ENCODE measurements at regions not wholly inside any gene's neighbourhood (a gene's known extent, or its start where the extent isn't known, plus 50 kb on each side); places are given as distances from the start of the nearest gene placed in this dataset.
"Not testable (repeated sequence)": the region's sequence is repeated elsewhere in the genome, so short reads cannot be mapped to it uniquely, and the experiment has no call there.

GRCh38 chr13:42478531-42479156 is 95.3 kb upstream of the TNFSF11 start:
- peak in 1 of 2 donors; percentile 5 for DNase-seq

DNA sequence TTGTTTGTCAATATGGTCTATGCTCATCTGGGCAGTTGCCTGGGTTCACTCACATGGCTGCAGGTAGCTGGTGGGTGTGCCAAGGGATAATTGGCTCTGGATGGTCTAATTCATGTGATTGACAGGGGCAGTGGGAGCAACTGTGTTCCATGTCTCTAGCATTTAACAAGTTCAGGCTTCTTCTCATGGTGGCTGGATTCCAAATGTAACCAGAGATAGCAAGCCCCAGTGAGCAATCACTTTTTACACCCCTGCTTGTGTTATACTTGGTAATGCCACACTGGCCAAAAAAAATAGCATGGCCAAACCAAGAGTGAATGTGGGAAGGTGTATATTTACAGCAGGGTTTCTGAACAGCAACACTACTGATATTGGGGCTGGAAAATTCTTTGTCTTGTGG is 89.6 kb upstream of the TNFSF11 start:
- DNase-seq = no peak

- no peak for DNase-seq
Measured at GRCh38 chr13:42485272-42485671, 88.7 kb upstream of the TNFSF11 start.

GRCh38 chr13:42486711-42487198 is 87.2 kb upstream of the TNFSF11 start:
- DNase-seq = peak; percentile 18 to 24

GRCh38 chr13:42487221-42487620 is 86.7 kb upstream of the TNFSF11 start:
- DNase-seq = no peak

DNA sequence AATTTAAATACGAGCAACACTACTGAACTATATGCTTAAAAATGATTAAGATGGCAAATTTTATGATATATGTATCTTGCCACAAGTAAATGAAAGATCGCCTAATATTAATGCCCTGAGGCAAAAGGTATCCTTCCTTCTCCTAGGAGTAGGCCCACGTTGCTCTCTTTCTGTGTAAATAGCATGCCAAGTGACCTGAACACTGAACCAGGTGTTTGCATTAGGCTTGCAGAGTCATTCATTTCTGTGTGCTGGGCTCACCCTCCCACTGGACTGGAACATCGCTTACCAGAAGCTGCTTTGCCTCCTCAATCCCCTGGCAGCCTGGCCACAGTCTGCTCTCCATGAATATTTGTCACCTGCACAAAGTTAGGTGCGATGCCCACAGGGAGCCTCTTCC is 83.3 kb upstream of the TNFSF11 start:
- no peak for DNase-seq

DNA sequence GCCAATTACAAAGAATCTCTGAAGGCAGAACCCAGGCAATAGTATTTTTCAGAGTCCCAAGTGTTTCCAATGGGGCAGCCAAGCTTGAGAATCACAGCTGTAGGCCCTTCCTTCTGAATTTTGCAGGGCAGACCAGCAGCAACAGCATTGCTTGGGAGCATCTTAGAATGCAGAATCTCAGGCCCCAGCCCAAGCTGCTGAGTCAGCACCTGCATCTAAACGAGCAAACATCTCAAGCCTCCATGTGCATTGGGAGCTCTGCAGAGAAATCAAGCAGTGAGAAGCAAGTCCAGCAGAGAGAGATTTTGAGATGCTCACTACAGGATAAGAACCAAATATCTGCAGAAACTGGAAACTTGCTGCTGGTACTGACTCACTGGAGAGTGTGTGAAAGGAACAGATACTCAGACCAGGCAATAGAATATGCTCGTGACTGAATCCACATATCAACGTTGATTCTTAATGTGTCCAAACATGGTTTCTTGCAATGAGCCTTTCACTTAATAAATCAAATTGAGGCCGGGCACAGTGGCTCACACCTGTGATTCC is 81.5 kb upstream of the TNFSF11 start:
- no peak for DNase-seq

DNA sequence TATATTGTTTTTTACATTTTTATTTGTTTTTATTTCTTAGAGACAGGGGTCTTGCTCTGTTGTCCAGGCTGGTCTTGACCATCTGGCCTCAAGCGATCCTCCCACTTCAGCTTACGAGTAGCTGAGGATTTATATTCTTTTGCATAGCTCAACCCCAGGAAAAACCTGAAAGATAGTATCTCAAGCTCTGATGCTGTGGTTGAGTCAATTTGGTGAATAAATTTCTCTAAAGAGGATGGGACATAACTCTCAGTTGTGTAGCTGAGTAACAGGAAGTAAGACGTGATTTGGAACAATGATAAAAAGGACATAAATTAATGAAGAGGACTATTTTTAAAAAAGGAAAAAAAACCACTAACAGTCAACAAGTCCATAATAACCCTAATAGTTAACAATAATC is 79.8 kb upstream of the TNFSF11 start:
- no peak for DNase-seq

GRCh38 chr13:42495255-42495654 is 78.7 kb upstream of the TNFSF11 start:
- no peak for DNase-seq

DNA sequence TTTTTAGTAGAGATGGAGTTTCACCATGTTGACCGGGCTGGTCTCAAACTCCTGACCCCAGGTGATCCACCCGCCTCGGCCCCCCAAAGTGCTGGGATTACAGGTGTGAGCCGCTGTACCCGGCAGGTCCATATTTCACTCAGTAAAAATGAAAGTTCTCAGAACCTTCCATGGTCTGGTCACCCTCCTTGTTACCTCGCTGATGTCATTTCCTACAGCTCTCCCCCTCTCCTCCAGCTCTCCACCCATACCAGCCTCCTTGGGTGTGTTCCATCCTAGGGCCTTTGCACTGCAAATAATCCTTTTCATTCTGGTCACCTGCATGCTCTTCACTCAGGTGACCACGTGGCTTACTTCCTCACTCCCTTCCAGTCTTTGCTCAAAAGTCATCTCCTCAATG is 78.2 kb upstream of the TNFSF11 start:
- no peak for DNase-seq

- not testable (repeated sequence) for DNase-seq
Measured at GRCh38 chr13:42496926-42497554, 76.9 kb upstream of the TNFSF11 start.

- no peak for DNase-seq
Measured at GRCh38 chr13:42497798-42498197, 76.2 kb upstream of the TNFSF11 start.

DNA sequence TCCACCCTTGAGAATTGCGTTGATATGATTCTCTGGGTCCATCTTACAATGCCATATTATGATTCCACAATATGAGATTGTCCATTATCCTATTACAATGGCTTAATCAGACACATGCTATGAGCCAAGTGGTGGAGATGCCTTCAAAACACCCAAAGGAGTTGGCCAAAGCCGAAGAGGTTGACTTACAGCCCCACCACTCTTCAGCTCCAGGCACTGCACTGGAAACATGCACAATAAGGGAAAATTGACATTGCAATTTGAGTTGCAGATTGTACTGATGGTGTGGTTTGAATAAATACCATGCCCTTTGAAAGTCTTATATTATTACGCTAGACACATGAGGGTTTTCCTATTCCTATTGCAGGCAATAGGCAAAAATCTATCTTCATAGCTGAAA is 75.4 kb upstream of the TNFSF11 start:
- DNase-seq = no peak
